HG02970 (cell line): ENCODE measurements at regions not wholly inside any gene's neighbourhood (a gene's known extent, or its start where the extent isn't known, plus 50 kb on each side); places are given as distances from the start of the nearest gene placed in this dataset.
"Not testable (repeated sequence)": the region's sequence is repeated elsewhere in the genome, so short reads cannot be mapped to it uniquely, and the experiment has no call there.

Experiments
- ATAC-seq: cut with Tn5 transposase; IDR thresholded peaks from one replicate; pipeline ENCODE4 v1.9.1; 2021; ENCODE audit warnings: mild to moderate bottlenecking, moderate library complexity, moderate number of reproducible peaks; ENCODE audit not compliant: unreplicated experiment, low FRiP score

DNA sequence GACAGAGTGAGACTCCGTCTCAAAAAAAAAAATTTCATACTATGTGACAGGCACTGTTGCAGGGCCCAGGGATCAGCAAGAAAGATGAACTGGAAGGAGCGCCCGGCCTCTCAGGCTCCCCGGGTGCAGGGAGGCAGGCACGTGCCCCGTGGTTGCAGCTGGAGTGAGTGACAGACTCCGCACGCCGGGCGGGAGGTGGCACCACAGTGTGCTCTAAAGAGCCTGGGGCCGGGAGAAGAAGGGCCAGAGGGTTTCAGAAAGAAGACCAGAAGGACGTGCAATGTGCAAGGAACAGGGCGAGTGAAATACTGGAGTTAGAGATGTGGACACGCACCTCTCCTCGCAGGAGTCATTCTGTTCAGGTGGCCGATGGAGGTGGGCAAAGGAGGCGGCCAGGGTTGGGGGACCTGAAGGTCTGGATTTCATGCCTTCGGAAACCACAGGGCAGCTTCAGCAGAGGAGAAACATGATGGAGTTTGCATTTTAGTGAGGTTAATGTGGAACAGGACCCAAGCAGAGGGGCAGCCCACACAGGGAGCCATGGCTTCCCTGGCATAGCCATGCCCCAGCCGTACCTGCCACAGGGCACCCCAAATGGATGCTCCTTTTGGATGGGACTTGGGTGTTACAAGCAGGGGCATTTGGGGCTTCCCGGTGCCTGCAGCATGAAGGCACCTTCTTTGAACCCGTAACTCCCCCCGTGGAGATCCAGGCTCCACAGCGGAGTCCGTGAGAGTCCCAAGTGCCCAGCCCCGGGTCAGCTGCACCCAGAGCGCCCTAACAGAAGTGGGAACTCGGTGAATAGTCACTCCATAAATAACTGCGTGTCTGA, 226.2 kb downstream of the ERMARD start:
- ATAC-seq = no peak

GRCh38 chr6:169976301-169977081, 225.1 kb downstream of the ERMARD start:
- ATAC-seq = no peak

GRCh38 chr6:169975701-169976100, 224.3 kb downstream of the ERMARD start:
- no peak for ATAC-seq

GRCh38 chr6:169975286-169975685, 223.9 kb downstream of the ERMARD start:
- ATAC-seq = no peak

DNA sequence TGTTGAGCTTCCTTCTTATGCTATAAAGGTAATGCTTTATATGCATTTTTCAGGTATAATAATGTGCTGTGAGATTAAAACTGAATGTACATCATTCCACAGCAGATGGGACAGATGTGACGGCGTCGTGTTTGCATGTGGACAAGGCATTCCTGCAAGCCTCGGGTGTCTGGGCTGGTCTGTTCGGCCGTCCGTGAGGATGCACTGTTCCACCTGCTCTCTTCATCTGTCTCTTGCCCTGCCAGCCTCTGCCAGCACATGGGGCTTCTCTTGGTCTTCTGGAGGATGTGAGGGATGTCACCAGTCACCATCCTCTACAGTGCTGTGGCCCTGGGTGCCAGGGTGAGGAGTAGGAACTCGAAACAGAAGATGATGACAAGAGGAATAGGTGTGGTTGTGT, 223.2 kb downstream of the ERMARD start:
- ATAC-seq = no peak

DNA sequence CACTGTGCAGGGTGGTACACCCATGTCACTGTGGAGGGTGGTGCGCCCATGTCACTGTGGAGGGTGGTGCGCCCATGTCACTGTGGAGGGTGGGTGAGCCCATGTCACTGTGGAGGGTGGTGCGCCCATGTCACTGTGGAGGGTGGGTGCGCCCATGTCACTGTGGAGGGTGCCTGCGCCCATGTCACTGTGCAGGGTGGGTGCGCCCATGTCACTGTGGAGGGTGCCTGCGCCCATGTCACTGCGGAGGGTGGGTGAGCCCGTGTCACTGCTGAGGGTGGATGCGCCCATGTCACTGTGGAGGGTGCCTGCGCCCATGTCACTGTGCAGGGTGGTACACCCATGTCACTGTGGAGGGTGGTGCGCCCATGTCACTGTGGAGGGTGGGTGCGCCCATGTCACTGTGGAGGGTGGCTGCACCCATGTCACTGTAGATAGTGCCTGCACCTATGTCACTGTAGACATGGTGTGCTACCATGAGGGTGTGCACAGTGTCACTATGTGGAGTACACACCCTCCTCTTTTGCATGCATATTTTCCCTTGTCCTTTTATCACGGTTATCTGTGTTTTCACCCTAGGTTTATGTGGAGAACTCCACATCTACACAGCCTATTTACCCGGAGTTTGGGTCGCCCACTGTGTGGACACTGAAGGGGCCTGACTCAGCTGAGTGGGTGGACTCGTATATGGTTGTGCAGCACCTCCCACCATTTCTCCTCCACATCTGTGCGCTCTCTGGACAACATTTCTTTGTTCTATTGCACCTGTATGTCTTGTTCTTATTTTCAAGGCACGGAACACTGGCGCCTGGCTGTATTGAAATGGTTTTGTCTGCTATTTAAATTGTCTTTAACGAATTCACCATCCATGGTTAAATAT, 222.4 kb downstream of the ERMARD start:
- ATAC-seq = not testable (repeated sequence)

- ATAC-seq = no peak
Observed at GRCh38 chr6:169972736-169973135, 221.3 kb downstream of the ERMARD start.

DNA sequence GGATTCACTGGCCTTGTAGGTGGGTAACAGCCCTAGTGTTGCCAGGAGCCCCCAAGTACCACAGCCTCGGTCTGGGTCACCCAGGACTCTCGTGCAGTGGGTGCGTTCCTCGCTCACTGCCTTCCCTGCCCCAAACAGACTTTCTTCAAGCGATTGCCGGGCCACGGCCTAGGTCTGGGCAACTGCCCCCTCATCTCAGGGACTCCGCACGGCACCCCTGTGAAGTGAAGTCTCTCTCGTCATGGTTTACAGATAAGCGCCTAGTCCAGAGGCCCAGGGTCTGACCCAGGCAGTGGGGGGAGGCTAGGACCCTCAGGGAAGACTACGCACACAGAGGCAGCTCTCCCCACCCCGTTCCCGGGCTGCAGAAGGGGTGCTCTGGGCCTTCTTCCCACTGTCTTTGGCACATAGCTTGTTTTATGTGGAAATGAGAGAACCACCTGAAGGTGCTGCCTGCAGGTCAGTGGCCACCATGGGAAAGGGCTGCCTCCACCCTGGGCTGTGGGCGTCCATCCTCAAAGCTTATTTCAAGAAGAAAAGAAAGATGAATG, 220.8 kb downstream of the ERMARD start:
- no peak for ATAC-seq

DNA sequence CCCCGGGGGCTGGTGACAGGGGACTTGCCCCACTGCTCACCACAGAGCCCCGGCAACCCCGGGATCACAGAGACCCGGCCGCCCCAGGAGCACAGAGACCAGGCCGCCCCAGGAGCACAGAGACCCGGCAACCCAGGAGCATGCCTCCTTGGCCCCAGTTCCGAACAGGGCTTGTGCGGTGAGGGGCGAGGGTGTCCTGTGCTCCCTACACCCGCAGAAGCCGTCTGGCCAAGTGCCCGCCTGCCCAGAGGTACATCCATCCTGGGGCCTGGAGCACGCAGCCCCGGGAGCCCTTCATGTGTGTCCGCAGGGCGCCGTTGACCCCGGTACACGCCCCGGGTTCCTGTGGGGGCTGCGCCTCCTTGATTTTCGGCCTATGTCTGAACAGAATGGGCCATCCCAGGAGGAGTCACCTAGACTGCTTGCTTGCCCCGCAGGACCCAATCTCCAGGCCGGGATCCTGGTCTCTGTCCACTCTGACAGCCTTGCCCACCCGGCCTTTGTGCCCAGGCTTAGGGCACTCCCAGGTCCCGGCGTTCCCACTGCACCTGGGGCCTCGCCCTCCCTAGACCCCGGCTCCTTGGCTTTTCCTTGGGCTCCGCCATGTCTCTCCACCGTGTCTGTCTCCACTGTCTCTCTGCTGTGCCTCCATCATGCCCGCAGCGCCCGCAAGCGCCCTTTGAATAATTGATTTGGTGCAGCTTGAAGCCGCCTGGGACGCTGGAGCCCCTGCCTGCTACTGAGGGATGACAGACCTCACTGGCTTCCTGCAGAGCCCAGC, 219.8 kb downstream of the ERMARD start:
- no peak for ATAC-seq

GRCh38 chr6:169970306-169970988, 219.0 kb downstream of the ERMARD start:
- no peak for ATAC-seq

GRCh38 chr6:169969372-169970099, 218.1 kb downstream of the ERMARD start:
- no peak for ATAC-seq

GRCh38 chr6:169968541-169969270, 217.3 kb downstream of the ERMARD start:
- no peak for ATAC-seq

GRCh38 chr6:169967687-169968086, 216.3 kb downstream of the ERMARD start:
- no peak for ATAC-seq

DNA sequence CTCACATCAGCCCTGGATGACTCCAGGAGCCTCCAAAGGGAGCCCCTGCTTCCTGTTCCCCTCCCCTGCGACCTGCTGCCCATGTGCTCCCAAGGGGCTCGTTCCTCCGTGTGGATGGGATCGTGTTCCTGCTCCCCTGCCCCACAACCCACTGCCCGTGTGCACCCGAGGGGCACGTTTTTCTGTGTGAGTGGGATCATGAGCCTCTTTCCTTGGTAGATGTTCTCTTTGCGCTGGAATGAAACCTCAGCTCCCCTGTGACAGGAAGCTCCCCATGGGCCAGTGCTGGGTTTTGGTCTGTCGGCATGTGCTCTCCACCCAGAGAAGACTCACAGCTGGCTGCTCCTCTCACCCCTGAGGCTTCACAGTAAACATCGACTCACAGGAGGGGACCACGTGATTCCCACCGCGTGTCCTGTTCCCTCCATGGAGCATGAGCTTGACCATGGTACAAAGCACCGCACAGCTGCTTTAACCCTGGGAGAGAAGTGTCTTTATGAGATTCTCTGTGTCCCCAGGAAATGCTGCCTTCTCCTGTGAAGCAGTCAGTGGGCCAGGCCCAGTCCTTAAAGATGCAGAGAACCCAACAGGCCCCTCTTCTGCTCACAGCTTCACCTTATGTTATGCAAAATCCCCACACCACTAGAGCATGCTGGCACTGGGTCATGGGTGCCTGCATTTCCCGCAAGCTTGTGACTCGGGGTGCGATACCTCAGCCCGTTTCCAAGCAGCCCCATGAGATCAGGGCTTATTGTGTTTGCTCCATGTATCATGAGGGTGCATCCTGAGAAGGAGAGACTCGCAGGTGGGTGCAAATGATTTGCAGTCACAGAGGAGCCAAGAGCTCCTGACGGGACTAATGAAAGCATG, 215.1 kb downstream of the ERMARD start:
- ATAC-seq = no peak

DNA sequence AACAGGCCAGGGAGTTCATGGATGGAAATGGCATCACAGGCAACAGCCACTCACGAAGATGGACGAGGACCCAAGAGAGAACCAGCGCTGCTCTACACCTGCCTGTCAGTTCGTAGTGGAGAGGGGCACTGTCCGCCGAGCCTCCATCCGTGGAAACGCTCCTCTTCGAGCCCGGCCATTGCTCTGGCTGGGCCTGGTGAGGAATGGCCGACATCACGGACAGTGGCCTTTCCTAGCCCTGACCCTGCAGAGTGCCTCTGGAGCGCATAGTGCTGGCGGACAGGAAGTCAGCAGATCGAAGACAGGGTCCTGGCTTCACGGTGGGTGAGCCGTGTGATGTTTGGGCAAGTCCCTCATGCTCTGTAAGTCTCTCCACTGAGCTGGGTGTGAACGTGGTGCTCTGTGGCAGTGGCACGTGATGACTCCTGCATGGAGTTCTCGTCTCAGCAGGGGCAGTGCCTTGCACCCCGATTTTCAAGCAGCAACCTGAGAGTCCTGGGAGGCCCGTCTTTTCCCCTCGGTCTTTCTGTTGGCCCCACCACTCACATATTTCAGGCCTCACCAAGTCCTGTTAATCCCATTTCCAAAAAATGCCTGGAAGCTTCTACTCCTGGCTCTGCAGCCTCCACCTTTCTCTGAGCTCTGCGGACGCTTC, 214.4 kb downstream of the ERMARD start:
- no peak for ATAC-seq

- ATAC-seq = no peak
Observed at GRCh38 chr6:169965239-169965638, 213.8 kb downstream of the ERMARD start.
